ENCODE measurements at regions not wholly inside any gene's neighbourhood (a gene's known extent, or its start where the extent isn't known, plus 50 kb on each side); places are given as distances from the start of the nearest gene placed in this dataset.
"Not testable (repeated sequence)": the region's sequence is repeated elsewhere in the genome, so short reads cannot be mapped to it uniquely, and the experiment has no call there.

GRCh38 chr4:138591808-138592207 lies 349.7 kb upstream of the SLC7A11 start:
- no peaks in the 10 kb centered on the region for H3K27me3 Mint-ChIP-seq
- no peaks in the 10 kb centered on the region for H3K36me3 Mint-ChIP-seq (ENCODE audit: insufficient read depth)
- no peaks in the 10 kb centered on the region for H3K4me1 Mint-ChIP-seq
- H3K27ac Mint-ChIP-seq (ENCODE audit: low read depth): no peak overlapping the region
- DNase-seq (ENCODE audit: low spot score in 2 of 2) (no peak), ATAC-seq (replicated peaks; ENCODE audit: extremely low read depth, poor library complexity, severe bottlenecking) (no peak)
- peaks cover 15% of the 10 kb centered on the region for H3K9me3 Mint-ChIP-seq
- H3K4me3 Mint-ChIP-seq: no peak overlapping the region

- Mint-ChIP-seq H3K4me1 (no peaks in the 10 kb centered on the region), H3K27ac (ENCODE audit: low read depth) (no peak overlapping the region), H3K9me3 (peaks cover 26% of the 10 kb centered on the region), H3K27me3 (no peaks in the 10 kb centered on the region), H3K36me3 (ENCODE audit: insufficient read depth) (no peaks in the 10 kb centered on the region), H3K4me3 (no peak overlapping the region)
- DNase-seq (ENCODE audit: low spot score in 2 of 2): no peak
- ATAC-seq (replicated peaks; ENCODE audit: extremely low read depth, poor library complexity, severe bottlenecking): no peak
Observed at GRCh38 chr4:138588501-138588900, 346.4 kb upstream of the SLC7A11 start.

- H3K4me1 Mint-ChIP-seq: no peaks in the 10 kb centered on the region
- no peak for DNase-seq (ENCODE audit: low spot score in 2 of 2)
- H3K9me3 Mint-ChIP-seq: peaks cover 28% of the 10 kb centered on the region
- H3K27ac Mint-ChIP-seq (ENCODE audit: low read depth): no peak overlapping the region
- H3K36me3 Mint-ChIP-seq (ENCODE audit: insufficient read depth): no peaks in the 10 kb centered on the region
- H3K4me3 Mint-ChIP-seq: no peak overlapping the region
- H3K27me3 Mint-ChIP-seq: no peaks in the 10 kb centered on the region
- no peak for ATAC-seq (replicated peaks; ENCODE audit: extremely low read depth, poor library complexity, severe bottlenecking)
Observed at GRCh38 chr4:138579146-138579545, 337.0 kb upstream of the SLC7A11 start.

- not testable (repeated sequence) for H3K4me1 Mint-ChIP-seq; ATAC-seq (replicated peaks; ENCODE audit: extremely low read depth, poor library complexity, severe bottlenecking); DNase-seq (ENCODE audit: low spot score in 2 of 2); H3K36me3 Mint-ChIP-seq (ENCODE audit: insufficient read depth); H3K27ac Mint-ChIP-seq (ENCODE audit: low read depth); H3K27me3 Mint-ChIP-seq; H3K4me3 Mint-ChIP-seq
- H3K9me3 Mint-ChIP-seq: peaks cover 28% of the 10 kb centered on the region
Observed at GRCh38 chr4:138577826-138578225, 335.7 kb upstream of the SLC7A11 start.

GRCh38 chr4:138577145-138577544 lies 335.0 kb upstream of the SLC7A11 start:
- DNase-seq (ENCODE audit: low spot score in 2 of 2) (no peak), ATAC-seq (replicated peaks; ENCODE audit: extremely low read depth, poor library complexity, severe bottlenecking) (no peak)
- no peak overlapping the region for H3K27ac Mint-ChIP-seq (ENCODE audit: low read depth)
- no peaks in the 10 kb centered on the region for H3K27me3 Mint-ChIP-seq
- no peak overlapping the region for H3K4me3 Mint-ChIP-seq
- no peaks in the 10 kb centered on the region for H3K36me3 Mint-ChIP-seq (ENCODE audit: insufficient read depth)
- H3K9me3 Mint-ChIP-seq: peaks cover 28% of the 10 kb centered on the region
- H3K4me1 Mint-ChIP-seq: no peaks in the 10 kb centered on the region

DNA sequence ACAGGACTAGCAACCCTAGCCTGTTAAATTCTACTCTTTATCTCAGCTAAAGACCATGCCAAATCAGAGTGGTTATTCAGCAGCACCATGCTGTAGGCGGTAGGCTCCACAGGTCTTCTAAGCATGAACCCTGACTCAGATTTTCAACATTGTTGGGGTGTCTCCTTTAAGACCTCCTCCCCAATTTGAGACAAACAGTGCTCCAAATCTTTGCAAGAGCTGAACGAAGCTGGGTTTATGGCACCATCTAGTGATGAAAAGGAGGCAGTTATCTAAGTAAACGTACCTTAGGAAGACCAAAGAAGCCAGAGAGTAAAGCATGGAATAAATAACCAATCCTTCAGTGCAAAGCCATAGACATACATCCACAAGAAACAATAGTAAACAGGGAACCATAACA lies 334.5 kb upstream of the SLC7A11 start:
- DNase-seq (ENCODE audit: low spot score in 2 of 2) (no peak), ATAC-seq (replicated peaks; ENCODE audit: extremely low read depth, poor library complexity, severe bottlenecking) (no peak)
- H3K9me3 Mint-ChIP-seq: peaks cover 28% of the 10 kb centered on the region
- H3K4me3 Mint-ChIP-seq: no peak overlapping the region
- no peaks in the 10 kb centered on the region for H3K36me3 Mint-ChIP-seq (ENCODE audit: insufficient read depth)
- H3K27ac Mint-ChIP-seq (ENCODE audit: low read depth): no peak overlapping the region
- no peaks in the 10 kb centered on the region for H3K27me3 Mint-ChIP-seq
- no peaks in the 10 kb centered on the region for H3K4me1 Mint-ChIP-seq

DNA sequence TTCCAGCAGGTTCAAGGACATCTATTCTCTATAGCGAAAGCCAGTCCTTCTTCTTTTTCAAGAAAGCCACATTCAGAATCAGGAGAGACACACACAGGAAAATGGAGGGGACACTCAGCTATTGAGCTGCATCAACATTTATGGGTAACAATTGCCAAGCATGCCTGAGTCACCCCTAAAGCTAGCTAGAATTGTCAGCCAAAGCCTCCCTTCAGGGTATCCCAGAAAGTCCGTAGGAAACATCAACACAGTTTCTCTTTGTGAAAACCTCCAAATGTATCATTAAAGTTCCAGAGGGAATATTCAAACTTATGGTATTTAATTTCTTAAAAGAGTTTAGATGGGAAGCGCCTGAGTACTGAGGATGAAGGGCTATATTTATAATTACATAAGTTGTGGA lies 331.1 kb upstream of the SLC7A11 start:
- H3K27me3 Mint-ChIP-seq: no peaks in the 10 kb centered on the region
- DNase-seq (ENCODE audit: low spot score in 2 of 2) (no peak), ATAC-seq (replicated peaks; ENCODE audit: extremely low read depth, poor library complexity, severe bottlenecking) (no peak)
- H3K9me3 Mint-ChIP-seq: peaks cover 19% of the 10 kb centered on the region
- H3K4me3 Mint-ChIP-seq: no peak overlapping the region
- no peaks in the 10 kb centered on the region for H3K4me1 Mint-ChIP-seq
- no peaks in the 10 kb centered on the region for H3K36me3 Mint-ChIP-seq (ENCODE audit: insufficient read depth)
- H3K27ac Mint-ChIP-seq (ENCODE audit: low read depth): no peak overlapping the region

- Mint-ChIP-seq H3K27ac (ENCODE audit: low read depth) (no peak overlapping the region), H3K36me3 (ENCODE audit: insufficient read depth) (no peaks in the 10 kb centered on the region), H3K4me1 (no peaks in the 10 kb centered on the region), H3K4me3 (no peak overlapping the region), H3K9me3 (peaks cover 10% of the 10 kb centered on the region), H3K27me3 (no peaks in the 10 kb centered on the region)
- ATAC-seq (replicated peaks; ENCODE audit: extremely low read depth, poor library complexity, severe bottlenecking): no peak
- DNase-seq (ENCODE audit: low spot score in 2 of 2): no peak
Observed at GRCh38 chr4:138572007-138572406, 329.9 kb upstream of the SLC7A11 start.

- no peaks in the 10 kb centered on the region for H3K36me3 Mint-ChIP-seq (ENCODE audit: insufficient read depth)
- H3K27ac Mint-ChIP-seq (ENCODE audit: low read depth): no peak overlapping the region
- DNase-seq (ENCODE audit: low spot score in 2 of 2): no peak
- no peak overlapping the region for H3K4me3 Mint-ChIP-seq
- H3K9me3 Mint-ChIP-seq: peaks cover 11% of the 10 kb centered on the region
- H3K27me3 Mint-ChIP-seq: no peaks in the 10 kb centered on the region
- ATAC-seq (replicated peaks; ENCODE audit: extremely low read depth, poor library complexity, severe bottlenecking): no peak
- no peaks in the 10 kb centered on the region for H3K4me1 Mint-ChIP-seq
Observed at GRCh38 chr4:138567696-138568095, 325.5 kb upstream of the SLC7A11 start.

GRCh38 chr4:138565576-138565975 lies 323.4 kb upstream of the SLC7A11 start:
- DNase-seq (ENCODE audit: low spot score in 2 of 2): no peak

GRCh38 chr4:138562544-138562991 lies 320.4 kb upstream of the SLC7A11 start:
- DNase-seq (ENCODE audit: low spot score in 2 of 2) (no peak), ATAC-seq (replicated peaks; ENCODE audit: extremely low read depth, poor library complexity, severe bottlenecking) (no peak)
- Mint-ChIP-seq H3K36me3 (ENCODE audit: insufficient read depth) (no peaks in the 10 kb centered on the region), H3K27me3 (no peaks in the 10 kb centered on the region), H3K9me3 (peaks cover 6% of the 10 kb centered on the region), H3K27ac (ENCODE audit: low read depth) (no peak overlapping the region), H3K4me3 (no peak overlapping the region), H3K4me1 (no peaks in the 10 kb centered on the region)

More at GRCh38 chr4:138565576-138565975, 323.4 kb upstream of the SLC7A11 start:
- no peak overlapping the region for H3K27ac Mint-ChIP-seq (ENCODE audit: low read depth)
- no peaks in the 10 kb centered on the region for H3K36me3 Mint-ChIP-seq (ENCODE audit: insufficient read depth)
- ATAC-seq (replicated peaks; ENCODE audit: extremely low read depth, poor library complexity, severe bottlenecking): no peak
- peaks cover 11% of the 10 kb centered on the region for H3K9me3 Mint-ChIP-seq
- no peaks in the 10 kb centered on the region for H3K4me1 Mint-ChIP-seq
- no peaks in the 10 kb centered on the region for H3K27me3 Mint-ChIP-seq
- H3K4me3 Mint-ChIP-seq: no peak overlapping the region

DNA sequence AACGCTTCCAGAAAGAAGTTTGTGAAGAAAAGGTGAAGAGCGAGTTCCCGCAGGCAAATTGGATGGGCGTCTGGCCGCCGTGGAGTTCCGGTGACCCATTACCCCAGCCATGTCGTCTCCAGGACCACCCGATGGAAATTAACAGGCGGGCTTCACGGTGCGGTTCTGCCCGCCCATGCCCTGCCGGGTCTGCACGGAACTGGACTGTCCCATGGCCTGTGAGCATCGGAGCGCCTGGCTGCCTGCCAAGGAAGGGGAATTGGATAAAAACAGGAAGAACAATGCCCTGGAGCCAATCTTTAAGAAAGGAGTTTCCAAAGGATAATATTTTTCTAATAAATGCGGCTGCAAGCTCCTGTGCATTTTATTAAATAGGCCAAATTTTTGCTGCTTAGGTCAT lies 319.8 kb upstream of the SLC7A11 start:
- no peaks in the 10 kb centered on the region for H3K4me1 Mint-ChIP-seq
- no peak overlapping the region for H3K4me3 Mint-ChIP-seq
- DNase-seq (ENCODE audit: low spot score in 2 of 2) (no peak), ATAC-seq (replicated peaks; ENCODE audit: extremely low read depth, poor library complexity, severe bottlenecking) (no peak)
- H3K9me3 Mint-ChIP-seq: peaks cover 6% of the 10 kb centered on the region
- H3K27ac Mint-ChIP-seq (ENCODE audit: low read depth): no peak overlapping the region
- H3K27me3 Mint-ChIP-seq: no peaks in the 10 kb centered on the region
- no peaks in the 10 kb centered on the region for H3K36me3 Mint-ChIP-seq (ENCODE audit: insufficient read depth)

DNA sequence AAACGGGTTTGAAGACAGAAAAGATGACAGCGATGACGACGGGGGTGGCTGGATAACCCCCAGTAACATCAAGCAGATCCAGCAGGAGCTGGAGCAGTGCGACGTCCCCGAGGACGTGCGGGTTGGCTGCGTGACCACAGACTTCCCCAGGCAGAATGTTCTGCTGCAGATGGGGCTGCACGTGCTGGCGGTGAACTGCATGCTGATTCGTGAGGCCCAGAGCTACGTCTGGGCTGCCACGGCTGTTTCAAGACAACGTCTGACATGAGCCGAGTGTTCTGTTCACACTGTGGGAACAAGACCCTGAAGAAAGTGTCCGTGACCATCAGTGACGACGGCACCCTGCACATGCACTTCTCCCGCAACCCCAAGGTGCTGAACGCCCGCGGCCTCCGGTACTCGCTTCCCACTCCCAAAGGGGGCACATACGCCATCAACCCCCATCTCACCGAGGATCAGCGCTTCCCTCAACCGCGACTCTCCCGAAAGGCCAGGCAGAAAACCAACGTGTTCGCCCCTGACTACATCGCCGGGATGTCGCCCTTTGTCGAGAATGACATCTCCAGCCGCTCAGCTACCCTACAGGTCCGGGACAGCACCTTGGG lies 319.2 kb upstream of the SLC7A11 start:
- Mint-ChIP-seq H3K27ac (ENCODE audit: low read depth) (no peak overlapping the region), H3K36me3 (ENCODE audit: insufficient read depth) (no peaks in the 10 kb centered on the region), H3K4me1 (no peaks in the 10 kb centered on the region), H3K9me3 (peaks cover 6% of the 10 kb centered on the region), H3K4me3 (no peak overlapping the region), H3K27me3 (no peaks in the 10 kb centered on the region)
- ATAC-seq (replicated peaks; ENCODE audit: extremely low read depth, poor library complexity, severe bottlenecking) (no peak), DNase-seq (ENCODE audit: low spot score in 2 of 2) (no peak)
